ENCODE measurements at regions not wholly inside any gene's neighbourhood (a gene's known extent, or its start where the extent isn't known, plus 50 kb on each side); places are given as distances from the start of the nearest gene placed in this dataset.
A peak's percentile ranks its signal among the peaks of the same experiment; 100 is the strongest.

DNA sequence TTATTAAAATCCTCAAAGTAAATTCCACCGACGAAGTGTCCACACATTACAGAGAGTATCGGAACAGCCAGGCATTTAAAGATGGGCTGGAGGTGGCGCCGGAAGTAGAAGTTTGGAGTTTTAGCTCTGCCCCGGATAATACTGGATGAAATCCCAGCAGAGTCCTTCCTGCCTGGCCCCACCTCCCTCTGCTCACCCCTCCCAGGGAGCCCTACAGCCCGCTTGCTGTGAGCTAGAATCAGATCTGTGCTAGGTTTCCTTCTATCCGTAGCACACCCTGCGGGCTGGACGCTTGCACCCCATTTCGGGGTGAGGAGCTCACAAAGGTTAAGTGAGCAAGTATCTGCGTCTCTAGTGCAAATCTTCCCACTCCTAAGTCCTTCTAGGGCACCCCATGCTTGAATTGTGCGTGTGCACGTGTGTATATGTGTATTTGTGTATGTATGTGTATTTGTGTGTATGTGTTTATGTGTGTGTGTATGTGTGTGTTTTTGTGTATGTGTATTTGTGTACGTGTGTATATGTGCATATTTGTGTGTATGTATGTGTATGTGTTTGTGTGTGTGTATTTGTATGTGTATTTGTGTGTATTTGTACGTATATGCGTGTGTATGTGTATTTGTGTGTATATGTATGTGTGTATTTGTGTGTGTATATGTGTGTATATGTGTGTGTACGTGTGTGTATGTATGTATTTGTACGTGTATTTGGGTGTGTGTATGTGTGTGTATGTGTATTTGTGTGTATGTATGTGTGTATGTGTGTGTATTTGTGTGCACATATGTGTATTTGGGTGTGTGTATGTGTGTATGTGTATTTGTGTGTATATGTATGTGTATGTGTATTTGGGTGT lies 61.4 kb downstream of the HAPSTR1 start:
- H3K4me3 ChIP-seq (ENCODE audit: low read depth, low read length): no peak overlapping the region
- TF ChIP-seq ZBTB26 (tag by site-specific recombination; optimal IDR thresholded peaks at IDR 0.05) (no peak), ZNF157 (tag by site-specific recombination; IDR thresholded peaks at IDR 0.05) (0 out of 2 replicates have a peak, but pooled peaks have one; percentile 11)
- TF ChIP-seq, protein P1, sequence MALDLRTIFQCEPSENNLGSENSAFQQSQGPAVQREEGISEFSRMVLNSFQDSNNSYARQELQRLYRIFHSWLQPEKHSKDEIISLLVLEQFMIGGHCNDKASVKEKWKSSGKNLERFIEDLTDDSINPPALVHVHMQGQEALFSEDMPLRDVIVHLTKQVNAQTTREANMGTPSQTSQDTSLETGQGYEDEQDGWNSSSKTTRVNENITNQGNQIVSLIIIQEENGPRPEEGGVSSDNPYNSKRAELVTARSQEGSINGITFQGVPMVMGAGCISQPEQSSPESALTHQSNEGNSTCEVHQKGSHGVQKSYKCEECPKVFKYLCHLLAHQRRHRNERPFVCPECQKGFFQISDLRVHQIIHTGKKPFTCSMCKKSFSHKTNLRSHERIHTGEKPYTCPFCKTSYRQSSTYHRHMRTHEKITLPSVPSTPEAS (tag by site-specific recombination; IDR thresholded peaks at IDR 0.05): peak; percentile 92
- ChIA-PET CTCF (interaction anchor here (2.5 kb wide), 1 partner anchor 17 kb away, joined by 10 read pairs; no protein-coding TSS in a partner anchor), POLR2A (no interaction called here)
- H3K4me1 ChIP-seq (ENCODE audit: control insufficient read depth, insufficient read depth, low read length): no peaks in the 10 kb centered on the region
- H3K36me3 ChIP-seq (ENCODE audit: control insufficient read depth in 2 of 2, insufficient read depth in 1 of 2, low read length in 2 of 2): no peaks in the 10 kb centered on the region
- H3K27ac ChIP-seq (ENCODE audit: extremely low read depth, low read depth, low read length): no peak overlapping the region
- H3K9me3 ChIP-seq (ENCODE audit: control insufficient read depth, insufficient read depth, low read depth, low read length): no peaks in the 10 kb centered on the region

- Histone ChIP-seq H3K4me1 (ENCODE audit: control insufficient read depth, insufficient read depth, low read length) (no peaks in the 10 kb centered on the region), H3K36me3 (ENCODE audit: control insufficient read depth in 2 of 2, insufficient read depth in 1 of 2, low read length in 2 of 2) (no peaks in the 10 kb centered on the region), H3K27ac (ENCODE audit: extremely low read depth, low read depth, low read length) (no peak overlapping the region), H3K9me3 (ENCODE audit: control insufficient read depth, insufficient read depth, low read depth, low read length) (no peaks in the 10 kb centered on the region), H3K4me3 (ENCODE audit: low read depth, low read length) (no peak overlapping the region)
- ChIA-PET POLR2A (no interaction called here), CTCF (no interaction called here)
- TF ChIP-seq, protein P1 (tag by site-specific recombination; IDR thresholded peaks at IDR 0.05): peak; percentile 62; the same call in 1 of the 2 replicates
- TF ChIP-seq ZNF843 (tag by site-specific recombination; IDR thresholded peaks at IDR 0.05): no peak
- no peak for TF ChIP-seq ZSCAN5A (tag by site-specific recombination; IDR thresholded peaks at IDR 0.05)
- TF ChIP-seq ZBTB48 (tag by site-specific recombination; IDR thresholded peaks at IDR 0.05): no peak
- TF ChIP-seq ZNF785 (tag by site-specific recombination; IDR thresholded peaks at IDR 0.05): no peak
- no peak for TF ChIP-seq TRIM28 (IDR thresholded peaks at IDR 0.05; ENCODE audit: borderline replicate concordance, low read length)
- no peak for TF ChIP-seq ZNF214 (tag by site-specific recombination; IDR thresholded peaks at IDR 0.05; ENCODE audit: borderline replicate concordance)
Observed at GRCh38 chr16:9153502-9153864, 62.0 kb downstream of the HAPSTR1 start.

- Histone ChIP-seq H3K4me1 (ENCODE audit: control insufficient read depth, insufficient read depth, low read length) (no peaks in the 10 kb centered on the region), H3K9me3 (ENCODE audit: control insufficient read depth, insufficient read depth, low read depth, low read length) (no peaks in the 10 kb centered on the region), H3K36me3 (ENCODE audit: control insufficient read depth in 2 of 2, insufficient read depth in 1 of 2, low read length in 2 of 2) (no peaks in the 10 kb centered on the region), H3K27ac (ENCODE audit: extremely low read depth, low read depth, low read length) (no peak overlapping the region), H3K4me3 (ENCODE audit: low read depth, low read length) (no peak overlapping the region)
- ChIA-PET CTCF (interaction anchor here (0.7 to 0.9 kb wide), 2 partner anchors 16 to 22 kb away, joined by 3 read pairs; no protein-coding TSS in a partner anchor), POLR2A (no interaction called here)
- TF ChIP-seq GLIS1 (tag by site-specific recombination; IDR thresholded peaks at IDR 0.05) (no peak), MZF1 (tag by site-specific recombination; IDR thresholded peaks at IDR 0.05; ENCODE audit: borderline replicate concordance) (no peak), ZNF830 (tag by site-specific recombination; IDR thresholded peaks at IDR 0.05; ENCODE audit: low read depth) (no peak), ZNF292 (tag by site-specific recombination; IDR thresholded peaks at IDR 0.05; ENCODE audit: borderline replicate concordance, low read depth) (no peak), ZNF707 (tag by site-specific recombination; IDR thresholded peaks at IDR 0.05) (no peak), ZNF747 (tag by site-specific recombination; IDR thresholded peaks at IDR 0.05) (no peak)
- TF ChIP-seq, protein P2, sequence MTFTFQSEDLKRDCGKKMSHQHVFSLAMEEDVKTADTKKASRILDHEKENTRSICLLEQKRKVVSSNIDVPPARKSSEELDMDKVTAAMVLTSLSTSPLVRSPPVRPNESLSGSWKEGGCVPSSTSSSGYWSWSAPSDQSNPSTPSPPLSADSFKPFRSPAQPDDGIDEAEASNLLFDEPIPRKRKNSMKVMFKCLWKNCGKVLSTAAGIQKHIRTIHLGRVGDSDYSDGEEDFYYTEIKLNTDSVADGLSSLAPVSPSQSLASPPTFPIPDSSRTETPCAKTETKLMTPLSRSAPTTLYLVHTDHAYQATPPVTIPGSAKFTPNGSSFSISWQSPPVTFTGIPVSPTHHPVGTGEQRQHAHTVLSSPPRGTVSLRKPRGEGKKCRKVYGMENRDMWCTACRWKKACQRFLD (tag by site-specific recombination; IDR thresholded peaks at IDR 0.05): no peak
- TF ChIP-seq, protein P3, sequence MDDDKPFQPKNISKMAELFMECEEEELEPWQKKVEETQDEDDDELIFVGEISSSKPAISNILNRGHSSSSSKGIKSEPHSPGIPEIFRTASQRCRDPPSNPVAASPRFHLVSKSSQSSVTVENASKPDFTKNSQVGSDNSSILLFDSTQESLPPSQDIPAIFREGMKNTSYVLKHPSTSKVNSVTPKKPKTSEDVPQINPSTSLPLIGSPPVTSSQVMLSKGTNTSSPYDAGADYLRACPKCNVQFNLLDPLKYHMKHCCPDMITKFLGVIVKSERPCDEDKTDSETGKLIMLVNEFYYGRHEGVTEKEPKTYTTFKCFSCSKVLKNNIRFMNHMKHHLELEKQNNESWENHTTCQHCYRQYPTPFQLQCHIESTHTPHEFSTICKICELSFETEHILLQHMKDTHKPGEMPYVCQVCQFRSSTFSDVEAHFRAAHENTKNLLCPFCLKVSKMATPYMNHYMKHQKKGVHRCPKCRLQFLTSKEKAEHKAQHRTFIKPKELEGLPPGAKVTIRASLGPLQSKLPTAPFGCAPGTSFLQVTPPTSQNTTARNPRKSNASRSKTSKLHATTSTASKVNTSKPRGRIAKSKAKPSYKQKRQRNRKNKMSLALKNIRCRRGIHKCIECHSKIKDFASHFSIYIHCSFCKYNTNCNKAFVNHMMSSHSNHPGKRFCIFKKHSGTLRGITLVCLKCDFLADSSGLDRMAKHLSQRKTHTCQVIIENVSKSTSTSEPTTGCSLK (tag by site-specific recombination; IDR thresholded peaks at IDR 0.05): no peak
Observed at GRCh38 chr16:9154567-9155410, 63.3 kb downstream of the HAPSTR1 start.
